K562 (cell line): ENCODE measurements at regions not wholly inside any gene's neighbourhood (a gene's known extent, or its start where the extent isn't known, plus 50 kb on each side); places are given as distances from the start of the nearest gene placed in this dataset.

ENCODE experiments used
- ATAC-seq: fragments of 200-7000 bp; cut with Tn5 transposase; 3 replicates; pipeline ENCODE4 v1.9.1; 2020; ENCODE audit warnings: moderate library complexity
- BruUV-seq: library from RNA; stranded (reverse); fragments of 400-500 nt; replicated peaks from 2 replicates; lab custom pipeline; 2021; lab: Mats Ljungman, UMichigan
- CTCF ChIA-PET: fragments of 300-600 bp; formaldehyde crosslinking; extraction: SDS; loops from one replicate; lab custom pipeline; 2021; ENCODE audit warnings: low intra/inter-chr PET ratio; lab: Yijun Ruan, JAX
- POLR2A ChIA-PET: fragments of 300-600, 350-650 bp; sonication (Branson Sonifier 250); formaldehyde crosslinking; extraction: SDS; loops from one replicate; lab custom pipeline; 2021; ENCODE audit warnings: antibody characterized with exemption, inconsistent platforms; lab: Yijun Ruan, JAX
- DNase-seq, 4 experiments: peaks; one replicate each; pipeline versions ENCODE4 v3.0.0 to v3.0.0-alpha.2; 2011 to 2018; ENCODE audit warnings: low spot score in 3 of 4, mixed read lengths in 3 of 4; ENCODE audit errors: extremely low read depth in 1 of 4
- FAIRE-seq: peaks from 2 replicates; lab custom pipeline; 2011; peaks lifted over from hg19 to GRCh38; lab: Jason Lieb, UNC
- H2AFZ ChIP-seq: 2 replicates; pipeline ENCODE4 v1.6.0; 2011; ENCODE audit warnings: low read depth, low read length, control low read depth, inconsistent platforms
- H3K27ac ChIP-seq: fragments of 200-600 bp; 3 replicates; pipeline ENCODE4 v1.8.0; 2011; ENCODE audit warnings: low read depth, mild to moderate bottlenecking, control low read depth, inconsistent platforms, low read length, moderate library complexity, mixed read lengths; ENCODE audit errors: extremely low read depth
- H3K27me3 ChIP-seq, 2 experiments: fragments of 300-600 bp in 1 of 2; 2 replicates in 1 of 2; 3 replicates in 1 of 2; pipeline versions ENCODE4 v1.6.0 to v1.8.0; 2011; ENCODE audit warnings: inconsistent platforms in 2 of 2, low read length in 2 of 2, mild to moderate bottlenecking in 1 of 2, mixed read lengths in 1 of 2, moderate library complexity in 1 of 2; ENCODE audit not compliant: control insufficient read depth in 2 of 2, insufficient read depth in 2 of 2
- H3K36me3 ChIP-seq: fragments of 300-600 bp; 3 replicates; pipeline ENCODE4 v1.8.0; 2011; ENCODE audit warnings: mild to moderate bottlenecking, low read length, inconsistent platforms; ENCODE audit not compliant: control insufficient read depth, insufficient read depth
- H3K4me1 ChIP-seq, 2 experiments: fragments of 200-600 bp in 1 of 2; replicated peaks in 1 of 2; 2 replicates in 1 of 2; 3 replicates in 1 of 2; pipeline versions ENCODE4 v1.5.1 to v1.8.0; 2011; ENCODE audit warnings: inconsistent platforms in 2 of 2, low read length in 2 of 2, mild to moderate bottlenecking in 1 of 2, mixed read lengths in 1 of 2, moderate library complexity in 1 of 2; ENCODE audit not compliant: control insufficient read depth in 2 of 2, insufficient read depth in 2 of 2
- H3K4me2 ChIP-seq: 2 replicates; pipeline ENCODE4 v1.6.1; 2011; ENCODE audit warnings: low read length, control low read depth, inconsistent platforms, mixed read lengths; ENCODE audit not compliant: insufficient read depth
- H3K4me3 ChIP-seq: fragments of 200-600 bp; sonication (generic), shearing (Covaris generic); 2 replicates; pipeline ENCODE4 v1.5.1; 2016; ENCODE audit warnings: control low read depth, inconsistent platforms
- H3K79me2 ChIP-seq: fragments of 200-600 bp; 3 replicates; pipeline ENCODE4 v1.8.0; 2011; ENCODE audit warnings: low read length, inconsistent platforms; ENCODE audit not compliant: control insufficient read depth, insufficient read depth
- H3K9ac ChIP-seq, 2 experiments: 2 replicates each; pipeline versions ENCODE4 v1.6.0 to v1.6.1; 2011; ENCODE audit warnings: low read depth in 2 of 2, low read length in 2 of 2, control low read depth in 1 of 2, inconsistent platforms in 1 of 2, mild to moderate bottlenecking in 1 of 2, mixed read lengths in 1 of 2; ENCODE audit not compliant: insufficient read depth in 1 of 2
- H3K9me1 ChIP-seq: one replicate; pipeline ENCODE4 v1.6.0; 2011; ENCODE audit warnings: inconsistent platforms, mild to moderate bottlenecking, low read length, moderate library complexity; ENCODE audit not compliant: control insufficient read depth, insufficient read depth
- H3K9me3 ChIP-seq: replicated peaks from 2 replicates; pipeline ENCODE4 v1.5.1; 2011; ENCODE audit warnings: low read depth, low read length, inconsistent platforms; ENCODE audit not compliant: control insufficient read depth, insufficient read depth
- H4K20me1 ChIP-seq: replicated peaks from 2 replicates; pipeline ENCODE4 v1.6.1; 2011; ENCODE audit warnings: low read length, inconsistent platforms, mixed read lengths; ENCODE audit not compliant: control insufficient read depth, insufficient read depth
- DNMT1 ChIP-seq: fragments of 450-650 bp; IDR thresholded peaks from 2 replicates; pipeline ENCODE4 v1.6.1; 2016; ENCODE audit warnings: antibody characterized with exemption, mild to moderate bottlenecking
- HDAC3 ChIP-seq: fragments of 450-650 bp; IDR thresholded peaks from 2 replicates; pipeline ENCODE4 v1.6.1; 2018; ENCODE audit warnings: borderline replicate concordance, mild to moderate bottlenecking, moderate library complexity; ENCODE audit not compliant: partially characterized antibody
- PRDM10 ChIP-seq: fragments of 450-650 bp; IDR thresholded peaks from 2 replicates; pipeline ENCODE4 v1.6.1; 2018; ENCODE audit not compliant: partially characterized antibody
- RBM25 ChIP-seq: fragments of 200-400 bp; formaldehyde crosslinking; IDR thresholded peaks from 2 replicates; pipeline ENCODE4 v1.6.1; 2018; ENCODE audit warnings: low read length, low read depth, moderate library complexity; ENCODE audit not compliant: severe bottlenecking
- RBM39 ChIP-seq: fragments of 200-400 bp; formaldehyde crosslinking; optimal IDR thresholded peaks from 2 replicates; pipeline ENCODE3; 2018; ENCODE audit warnings: low read depth, low read length
- SAFB2 ChIP-seq: fragments of 200-400 bp; formaldehyde crosslinking; IDR thresholded peaks from 2 replicates; pipeline ENCODE4 v1.6.1; 2018; ENCODE audit warnings: borderline replicate concordance, low read length, low read depth, moderate library complexity; ENCODE audit not compliant: severe bottlenecking
- STAT5A ChIP-seq: IDR thresholded peaks from 2 replicates; pipeline ENCODE4 v1.6.1; 2012; ENCODE audit warnings: low read length, inconsistent platforms, borderline replicate concordance
- ZNF121 ChIP-seq: sonication (generic); formaldehyde crosslinking; conservative IDR thresholded peaks from 2 replicates; pipeline ENCODE4 v1.8.0; 2022; ENCODE audit warnings: missing genetic modification reagents
- ZNF695 ChIP-seq: fragments of 450-650 bp; formaldehyde crosslinking; IDR thresholded peaks from 2 replicates; pipeline ENCODE4 v1.4.0; 2020; ENCODE audit warnings: mild to moderate bottlenecking, moderate library complexity
- WGBS: fragments of 100-300 bp; shearing (Covaris generic); methylation state at CpG from one replicate; pipeline ENCODE4 v1.1.6; 2016; ENCODE audit warnings: low coverage, mixed read lengths; ENCODE audit not compliant: insufficient coverage; ENCODE audit errors: missing lambda C conversion rate; 5-methylcytosine and 5-hydroxymethylcytosine counted together
- in situ Hi-C: fragments of 300-500 bp; cut with MboI; formaldehyde crosslinking; loops from 4 replicates; pipeline ENCODE4 v1.15.0; 2018; ENCODE audit warnings: inconsistent platforms, mixed read lengths
- intact Hi-C: fragments of 100-400 bp; cut with micrococcal nuclease; formaldehyde crosslinking; loops from 2 replicates; pipeline ENCODE4 v1.14.2; 2022
- TF ChIP-seq, protein P1 (sequence below): sonication (generic); formaldehyde crosslinking; IDR thresholded peaks from 2 replicates; pipeline ENCODE4 v1.8.1; 2023; ENCODE audit warnings: mild to moderate bottlenecking, missing genetic modification reagents

- no peaks in the 10 kb centered on the region for H3K27me3 ChIP-seq
- TF ChIP-seq ZNF121 (CRISPR knock-in tag) (no peak), DNMT1 (no peak), SAFB2 (no peak), RBM25 (no peak), HDAC3 (no peak), STAT5A (no peak), PRDM10 (no peak), RBM39 (no peak), ZNF695 (CRISPR knock-in tag) (no peak)
- TF ChIP-seq, protein P1, sequence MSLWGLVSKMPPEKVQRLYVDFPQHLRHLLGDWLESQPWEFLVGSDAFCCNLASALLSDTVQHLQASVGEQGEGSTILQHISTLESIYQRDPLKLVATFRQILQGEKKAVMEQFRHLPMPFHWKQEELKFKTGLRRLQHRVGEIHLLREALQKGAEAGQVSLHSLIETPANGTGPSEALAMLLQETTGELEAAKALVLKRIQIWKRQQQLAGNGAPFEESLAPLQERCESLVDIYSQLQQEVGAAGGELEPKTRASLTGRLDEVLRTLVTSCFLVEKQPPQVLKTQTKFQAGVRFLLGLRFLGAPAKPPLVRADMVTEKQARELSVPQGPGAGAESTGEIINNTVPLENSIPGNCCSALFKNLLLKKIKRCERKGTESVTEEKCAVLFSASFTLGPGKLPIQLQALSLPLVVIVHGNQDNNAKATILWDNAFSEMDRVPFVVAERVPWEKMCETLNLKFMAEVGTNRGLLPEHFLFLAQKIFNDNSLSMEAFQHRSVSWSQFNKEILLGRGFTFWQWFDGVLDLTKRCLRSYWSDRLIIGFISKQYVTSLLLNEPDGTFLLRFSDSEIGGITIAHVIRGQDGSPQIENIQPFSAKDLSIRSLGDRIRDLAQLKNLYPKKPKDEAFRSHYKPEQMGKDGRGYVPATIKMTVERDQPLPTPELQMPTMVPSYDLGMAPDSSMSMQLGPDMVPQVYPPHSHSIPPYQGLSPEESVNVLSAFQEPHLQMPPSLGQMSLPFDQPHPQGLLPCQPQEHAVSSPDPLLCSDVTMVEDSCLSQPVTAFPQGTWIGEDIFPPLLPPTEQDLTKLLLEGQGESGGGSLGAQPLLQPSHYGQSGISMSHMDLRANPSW (CRISPR knock-in tag), result no peak
- H2AFZ ChIP-seq, result no peak overlapping the region
- intact Hi-C loops, result no loop called here
- no peaks in the 10 kb centered on the region for H3K79me2 ChIP-seq
- H3K9me1 ChIP-seq, result no peaks in the 10 kb centered on the region
- no peak for FAIRE-seq
- H3K27ac ChIP-seq, result no peak overlapping the region
- H3K4me3 ChIP-seq, result no peak overlapping the region
- no peaks in the 10 kb centered on the region for H3K36me3 ChIP-seq
- H4K20me1 ChIP-seq, result no peaks in the 10 kb centered on the region; the same call in 1 of the 2 replicates
- in situ Hi-C loops, result no loop called here
- peak in 1 of 4 experiments; percentile 2 for DNase-seq
- POLR2A ChIA-PET, result no interaction called here
- H3K9me3 ChIP-seq, result no peaks in the 10 kb centered on the region
- H3K4me2 ChIP-seq, result no peak overlapping the region
- 0% methylated on average over 5 of the region's 5 CpGs for WGBS
- no peaks in the 10 kb centered on the region for H3K4me1 ChIP-seq
- CTCF ChIA-PET, result no interaction called here
- no TSS peak for BruUV-seq
- no peak overlapping the region for H3K9ac ChIP-seq
- ATAC-seq, result no peak
These were observed 1095.4 kb upstream of the EEF2KMT start for GRCh38 chr16:6192984-6193383.
